Fibroblast of lung (primary cell): ENCODE measurements at regions not wholly inside any gene's neighbourhood (a gene's known extent, or its start where the extent isn't known, plus 50 kb on each side); places are given as distances from the start of the nearest gene placed in this dataset.

ENCODE experiments used
- DNase-seq, 2 donors: peaks; one replicate each; pipeline versions ENCODE4 v3.0.0 to v3.0.0-alpha.2; 2010; ENCODE audit warnings: low read depth in 2 of 2
- H2AFZ ChIP-seq: 2 replicates; pipeline ENCODE4 v1.5.1; 2012; ENCODE audit warnings: low read length, control low read depth, inconsistent platforms
- H3K27ac ChIP-seq: 2 replicates; pipeline ENCODE4 v1.5.1; 2011; ENCODE audit warnings: low read length, control low read depth; ENCODE audit not compliant: insufficient read depth
- H3K27me3 ChIP-seq: 2 replicates; pipeline ENCODE4 v1.5.1; 2011; ENCODE audit warnings: mild to moderate bottlenecking, low read length; ENCODE audit not compliant: control insufficient read depth, insufficient read depth
- H3K36me3 ChIP-seq: 2 replicates; pipeline ENCODE4 v1.5.1; 2011; ENCODE audit warnings: low read length; ENCODE audit not compliant: control insufficient read depth, insufficient read depth
- H3K4me1 ChIP-seq: 2 replicates; pipeline ENCODE4 v1.5.1; 2011; ENCODE audit warnings: low read length; ENCODE audit not compliant: control insufficient read depth, insufficient read depth; ENCODE audit errors: extremely low read depth
- H3K4me2 ChIP-seq: 2 replicates; pipeline ENCODE4 v1.5.1; 2011; ENCODE audit warnings: low read length, control low read depth; ENCODE audit not compliant: insufficient read depth; ENCODE audit errors: extremely low read depth
- H3K4me3 ChIP-seq, 4 experiments: fragments of 200-600 bp in 1 of 4; sonication (generic) in 1 of 4; replicated peaks in 1 of 4; 2 replicates each; pipeline ENCODE4 v1.5.1; 2011 to 2016; ENCODE audit warnings: low read length in 4 of 4, low read depth in 3 of 4, mild to moderate bottlenecking in 3 of 4, control low read depth in 2 of 4, inconsistent platforms in 1 of 4, mixed read lengths in 1 of 4; ENCODE audit not compliant: insufficient read depth in 1 of 4; ENCODE audit errors: control extremely low read depth in 1 of 4
- H3K79me2 ChIP-seq: 2 replicates; pipeline ENCODE4 v1.5.1; 2012; ENCODE audit warnings: mild to moderate bottlenecking, low read length, inconsistent platforms; ENCODE audit not compliant: control insufficient read depth, insufficient read depth
- H3K9ac ChIP-seq: 2 replicates; pipeline ENCODE4 v1.5.1; 2011; ENCODE audit warnings: mild to moderate bottlenecking, low read length, control low read depth; ENCODE audit not compliant: insufficient read depth
- H3K9me3 ChIP-seq: 2 replicates; pipeline ENCODE4 v1.5.1; 2012; ENCODE audit warnings: low read depth, low read length; ENCODE audit not compliant: control insufficient read depth, insufficient read depth
- H4K20me1 ChIP-seq: 2 replicates; pipeline ENCODE4 v1.5.1; 2011; ENCODE audit warnings: low read length; ENCODE audit not compliant: control insufficient read depth, insufficient read depth; ENCODE audit errors: extremely low read depth
- EZH2 ChIP-seq: IDR thresholded peaks from 2 replicates; pipeline ENCODE4 v1.5.1; 2012; ENCODE audit warnings: low read length, control low read depth, mild to moderate bottlenecking; ENCODE audit errors: missing control alignments
- TF ChIP-seq, protein P1 (sequence below), 2 donors: IDR thresholded peaks in 1 of 2; conservative IDR thresholded peaks in 1 of 2; 1 replicate in 1 of 2; 2 replicates in 1 of 2; pipeline ENCODE4 v1.5.1; 2011 to 2012; ENCODE audit warnings: low read length in 2 of 2, control low read depth in 1 of 2, inconsistent platforms in 1 of 2, low read depth in 1 of 2, mild to moderate bottlenecking in 1 of 2

DNA sequence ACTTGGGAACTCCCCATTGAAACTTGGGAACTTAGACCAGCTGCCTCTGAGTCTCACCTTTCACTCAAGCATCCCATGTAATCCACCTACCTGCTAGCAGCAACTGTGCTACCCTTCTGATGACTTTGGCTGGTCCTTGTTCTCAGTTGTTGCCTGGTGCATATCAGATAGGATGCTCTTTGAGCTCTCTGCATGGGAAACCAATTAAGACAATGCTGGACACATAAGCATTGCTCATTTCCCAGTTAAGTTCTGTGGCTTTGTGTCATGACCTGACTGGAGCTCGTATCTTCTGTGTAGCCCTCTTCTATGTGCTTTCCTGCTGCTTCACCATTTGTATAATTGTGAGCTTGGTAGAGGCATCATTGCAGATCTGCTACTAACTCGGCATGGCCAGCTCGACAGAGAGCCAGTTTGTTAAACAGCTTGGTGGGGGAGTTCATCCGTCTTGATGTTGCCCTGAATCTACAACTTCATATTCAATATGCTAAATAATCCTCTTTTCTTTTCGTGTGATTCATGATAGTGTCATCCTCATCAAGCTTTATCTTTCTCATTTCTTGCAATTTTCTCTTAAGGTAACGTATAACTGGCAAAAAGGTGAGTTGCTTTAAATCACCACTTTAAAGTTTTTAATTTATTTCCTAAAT is 447.5 kb upstream of the SLC14A2 start:
- no peak for TF ChIP-seq EZH2
- TF ChIP-seq, protein P1, sequence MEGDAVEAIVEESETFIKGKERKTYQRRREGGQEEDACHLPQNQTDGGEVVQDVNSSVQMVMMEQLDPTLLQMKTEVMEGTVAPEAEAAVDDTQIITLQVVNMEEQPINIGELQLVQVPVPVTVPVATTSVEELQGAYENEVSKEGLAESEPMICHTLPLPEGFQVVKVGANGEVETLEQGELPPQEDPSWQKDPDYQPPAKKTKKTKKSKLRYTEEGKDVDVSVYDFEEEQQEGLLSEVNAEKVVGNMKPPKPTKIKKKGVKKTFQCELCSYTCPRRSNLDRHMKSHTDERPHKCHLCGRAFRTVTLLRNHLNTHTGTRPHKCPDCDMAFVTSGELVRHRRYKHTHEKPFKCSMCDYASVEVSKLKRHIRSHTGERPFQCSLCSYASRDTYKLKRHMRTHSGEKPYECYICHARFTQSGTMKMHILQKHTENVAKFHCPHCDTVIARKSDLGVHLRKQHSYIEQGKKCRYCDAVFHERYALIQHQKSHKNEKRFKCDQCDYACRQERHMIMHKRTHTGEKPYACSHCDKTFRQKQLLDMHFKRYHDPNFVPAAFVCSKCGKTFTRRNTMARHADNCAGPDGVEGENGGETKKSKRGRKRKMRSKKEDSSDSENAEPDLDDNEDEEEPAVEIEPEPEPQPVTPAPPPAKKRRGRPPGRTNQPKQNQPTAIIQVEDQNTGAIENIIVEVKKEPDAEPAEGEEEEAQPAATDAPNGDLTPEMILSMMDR (conservative IDR thresholded peaks at IDR 0.05 in 1 of 2, IDR thresholded peaks at IDR 0.05 in 1 of 2; ENCODE audit: low read depth in 1 of 2, low read length in 2 of 2): no peak
- H3K4me2 ChIP-seq: peak overlapping the region; percentile 5
- H2AFZ ChIP-seq: no peak overlapping the region
- no peaks in the 10 kb centered on the region for H3K9me3 ChIP-seq
- peak; percentile 39 to 87 for DNase-seq
- H3K4me3 ChIP-seq: no peak overlapping the region
- no peak overlapping the region for H3K9ac ChIP-seq
- no peaks in the 10 kb centered on the region for H3K27me3 ChIP-seq
- H4K20me1 ChIP-seq: no peaks in the 10 kb centered on the region
- H3K27ac ChIP-seq: peak overlapping the region; percentile 24
- no peaks in the 10 kb centered on the region for H3K79me2 ChIP-seq
- H3K36me3 ChIP-seq: no peaks in the 10 kb centered on the region
- H3K4me1 ChIP-seq: peaks cover 26% of the 10 kb centered on the region

DNA sequence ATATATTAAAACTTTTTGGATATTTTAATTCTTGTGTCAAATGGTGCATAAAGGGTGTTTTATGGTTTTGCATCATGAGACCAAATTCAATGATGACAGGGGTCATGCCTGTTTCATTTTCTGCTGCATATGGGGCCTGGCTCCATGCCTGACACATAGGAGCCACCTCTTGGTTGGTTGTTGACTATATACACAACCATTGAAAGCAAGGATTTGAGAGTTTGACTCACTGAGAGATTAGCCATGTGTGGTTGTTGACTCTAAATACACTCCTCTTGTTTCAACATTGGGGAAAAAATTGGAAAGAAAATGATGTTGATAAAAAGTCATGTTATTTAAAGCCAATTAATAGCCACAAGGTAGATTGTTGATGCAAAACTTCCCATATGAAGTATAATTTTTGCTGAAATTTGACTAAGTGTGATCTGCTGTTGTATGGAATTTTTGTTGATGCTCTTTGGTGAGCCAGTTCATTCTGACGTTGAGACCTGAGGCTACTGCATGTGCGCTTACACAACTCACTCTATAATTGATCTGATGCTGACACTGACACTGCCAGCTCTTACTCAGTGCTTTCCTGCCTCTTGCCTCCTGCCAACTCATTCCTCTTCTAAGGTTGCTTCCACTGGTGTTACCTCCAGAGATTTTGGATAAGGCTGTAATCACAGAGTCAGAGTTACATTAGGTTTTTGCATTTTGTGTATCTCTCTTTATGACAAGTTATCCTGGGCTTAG is 446.2 kb upstream of the SLC14A2 start:
- no peaks in the 10 kb centered on the region for H3K36me3 ChIP-seq
- no peaks in the 10 kb centered on the region for H3K79me2 ChIP-seq
- peak; percentile 82 to 92 for DNase-seq
- H3K27ac ChIP-seq: peak overlapping the region; percentile 71
- H3K4me3 ChIP-seq: no peak overlapping the region
- no peaks in the 10 kb centered on the region for H3K9me3 ChIP-seq
- H3K4me1 ChIP-seq: peaks cover 26% of the 10 kb centered on the region
- TF ChIP-seq EZH2: no peak
- TF ChIP-seq, protein P1 (conservative IDR thresholded peaks at IDR 0.05 in 1 of 2, IDR thresholded peaks at IDR 0.05 in 1 of 2; ENCODE audit: low read depth in 1 of 2, low read length in 2 of 2): no peak
- H3K27me3 ChIP-seq: no peaks in the 10 kb centered on the region
- no peaks in the 10 kb centered on the region for H4K20me1 ChIP-seq
- H2AFZ ChIP-seq: no peak overlapping the region
- H3K9ac ChIP-seq: no peak overlapping the region
- H3K4me2 ChIP-seq: peak overlapping the region; percentile 11

DNA sequence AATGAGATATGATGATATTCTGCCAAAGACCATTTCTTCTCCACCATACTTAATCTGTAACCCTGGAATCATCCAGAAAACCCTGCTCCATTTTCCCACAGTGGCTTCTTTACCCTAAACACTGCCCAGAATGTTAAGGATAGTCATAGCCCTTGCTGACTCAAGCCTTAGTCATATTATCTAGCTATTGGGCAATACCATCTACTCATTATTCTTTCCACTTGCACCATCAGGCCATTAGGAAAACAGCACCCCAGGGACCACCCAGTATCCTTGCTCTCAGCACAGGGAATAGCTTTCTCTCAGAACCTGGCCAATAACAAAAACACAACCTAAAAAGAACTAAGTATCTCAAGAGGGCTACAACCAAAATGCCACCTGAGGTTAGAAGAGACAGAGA is 445.7 kb upstream of the SLC14A2 start:
- DNase-seq: peak; percentile 92 to 96
- Histone ChIP-seq H2AFZ (no peak overlapping the region), H3K79me2 (no peaks in the 10 kb centered on the region), H4K20me1 (no peaks in the 10 kb centered on the region), H3K27ac (peak overlapping the region; percentile 71), H3K4me1 (peaks cover 26% of the 10 kb centered on the region), H3K9ac (no peak overlapping the region), H3K36me3 (no peaks in the 10 kb centered on the region), H3K4me3 (no peak overlapping the region), H3K9me3 (no peaks in the 10 kb centered on the region), H3K27me3 (no peaks in the 10 kb centered on the region), H3K4me2 (peak overlapping the region; percentile 11)
- TF ChIP-seq, protein P1 (conservative IDR thresholded peaks at IDR 0.05 in 1 of 2, IDR thresholded peaks at IDR 0.05 in 1 of 2; ENCODE audit: low read depth in 1 of 2, low read length in 2 of 2): peak; percentile 16 to 19
- TF ChIP-seq EZH2: no peak
